8988T (cell line): ENCODE measurements at regions not wholly inside any gene's neighbourhood (a gene's known extent, or its start where the extent isn't known, plus 50 kb on each side); places are given as distances from the start of the nearest gene placed in this dataset.
"Not testable (repeated sequence)": the region's sequence is repeated elsewhere in the genome, so short reads cannot be mapped to it uniquely, and the experiment has no call there.

Experiments used
- DNase-seq: peaks from one replicate; pipeline ENCODE4 v3.0.0; 2011

GRCh38 chr11:97729546-97730272 lies 1291.0 kb upstream of the CNTN5 start:
- no peak for DNase-seq

GRCh38 chr11:97732011-97732632 lies 1288.6 kb upstream of the CNTN5 start:
- no peak for DNase-seq

DNA sequence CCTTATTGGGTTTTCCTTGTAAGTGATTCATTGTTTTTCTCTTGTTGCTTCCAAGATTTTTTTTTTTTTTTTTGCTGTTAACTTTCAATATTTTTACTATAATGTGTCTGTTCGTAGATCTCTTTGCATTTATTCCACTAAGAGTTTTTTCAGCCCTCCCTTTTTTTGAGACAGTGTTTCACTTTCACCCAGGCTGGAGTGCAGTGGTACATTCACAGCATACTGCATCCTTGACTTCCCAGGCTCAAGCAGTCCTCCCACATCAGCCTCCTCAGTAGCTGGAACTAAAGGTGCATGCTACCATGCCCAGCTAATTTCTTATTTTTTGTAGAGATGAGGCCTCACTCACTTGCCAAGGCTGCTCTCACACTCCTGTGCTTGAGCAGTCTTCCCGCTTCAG lies 1282.0 kb upstream of the CNTN5 start:
- no peak for DNase-seq

DNA sequence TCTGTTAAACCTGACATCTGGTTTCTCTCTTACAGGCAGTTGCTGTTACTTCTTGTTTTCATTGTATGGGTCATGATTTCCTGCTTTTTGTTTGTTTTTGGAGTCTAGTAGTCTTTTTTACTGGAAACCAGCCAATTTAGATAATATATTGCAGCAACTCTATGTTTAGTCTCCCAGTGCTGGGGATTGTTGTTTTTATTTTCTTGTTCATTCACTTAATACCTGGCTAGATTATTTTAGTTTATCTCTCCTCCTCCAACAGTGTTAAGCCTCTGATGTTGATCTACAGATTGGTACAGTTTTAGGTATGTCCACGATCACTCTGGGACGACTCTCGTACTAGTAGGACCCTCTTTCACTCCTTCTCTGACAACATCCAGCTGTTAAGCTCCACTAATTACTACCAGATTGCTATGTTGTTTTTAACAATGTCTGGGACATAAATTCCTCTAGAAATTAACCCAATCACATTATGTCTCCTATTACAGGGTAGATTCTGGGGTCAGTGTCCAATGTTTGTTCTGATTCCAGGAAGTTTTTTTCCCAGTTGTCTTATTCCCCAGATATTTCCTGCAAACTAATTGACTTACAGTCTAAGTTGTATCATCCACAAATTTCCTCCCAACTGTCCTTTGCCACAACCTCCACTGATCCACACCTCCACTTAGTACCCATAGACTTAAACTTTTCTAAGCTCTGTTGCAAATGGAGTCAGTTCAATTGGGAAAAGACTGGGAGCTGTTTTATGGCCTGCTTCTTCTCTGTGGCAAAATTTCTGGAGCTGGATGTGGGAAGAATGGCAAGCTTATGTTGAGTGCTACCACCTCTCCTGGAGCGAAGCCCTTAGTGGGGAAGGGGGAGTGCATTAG lies 1280.6 kb upstream of the CNTN5 start:
- DNase-seq: no peak

GRCh38 chr11:97740801-97741151 lies 1280.0 kb upstream of the CNTN5 start:
- no peak for DNase-seq

DNA sequence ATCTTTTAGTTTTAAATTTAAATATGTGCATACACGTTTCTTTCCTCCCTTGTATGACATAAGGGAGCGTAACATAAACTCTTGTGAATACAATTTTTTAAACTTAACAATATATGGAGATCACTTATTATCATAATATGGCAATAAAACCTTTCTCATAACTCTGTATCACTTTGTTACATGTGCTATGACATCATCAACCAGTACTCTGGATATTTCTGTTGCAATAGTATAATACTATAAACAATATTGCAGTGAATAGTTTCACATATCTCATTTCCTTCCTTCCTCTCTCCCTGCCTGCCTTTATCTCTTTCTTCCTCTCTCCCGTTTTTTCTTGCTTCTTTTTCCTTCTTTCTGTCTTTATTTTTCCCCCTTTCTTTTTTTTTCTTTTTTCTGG lies 1278.0 kb upstream of the CNTN5 start:
- no peak for DNase-seq

GRCh38 chr11:97743205-97743742 lies 1277.5 kb upstream of the CNTN5 start:
- DNase-seq: no peak

DNA sequence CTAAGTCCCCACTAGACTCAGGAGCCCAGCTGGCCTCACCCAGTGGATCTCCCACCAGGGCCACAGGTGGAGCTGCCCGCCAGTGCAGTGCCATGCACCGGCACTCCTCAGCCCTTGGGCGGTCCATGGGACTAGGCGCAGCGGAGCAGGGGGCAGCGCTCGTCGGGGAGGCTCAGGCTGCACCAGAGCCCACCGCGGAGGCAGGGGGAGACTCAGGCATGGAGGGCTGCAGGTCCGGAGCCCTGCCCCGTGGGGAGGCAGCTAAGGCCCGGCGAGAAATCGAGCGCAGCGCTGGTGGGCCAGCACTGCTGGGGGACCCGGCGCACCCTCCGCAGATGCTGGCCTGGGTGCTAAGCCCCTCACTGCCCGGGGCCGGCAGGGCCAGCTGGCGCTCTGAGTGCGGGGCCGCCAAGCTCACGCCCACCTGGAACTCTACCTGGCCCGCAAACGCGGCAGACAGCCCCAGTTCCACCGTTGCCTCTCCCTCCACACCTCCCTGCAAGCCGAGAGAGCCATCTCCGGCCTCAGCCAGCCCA lies 1275.2 kb upstream of the CNTN5 start:
- DNase-seq: no peak

GRCh38 chr11:97746818-97747217 lies 1273.9 kb upstream of the CNTN5 start:
- no peak for DNase-seq

GRCh38 chr11:97751405-97751804 lies 1269.3 kb upstream of the CNTN5 start:
- DNase-seq: no peak

DNA sequence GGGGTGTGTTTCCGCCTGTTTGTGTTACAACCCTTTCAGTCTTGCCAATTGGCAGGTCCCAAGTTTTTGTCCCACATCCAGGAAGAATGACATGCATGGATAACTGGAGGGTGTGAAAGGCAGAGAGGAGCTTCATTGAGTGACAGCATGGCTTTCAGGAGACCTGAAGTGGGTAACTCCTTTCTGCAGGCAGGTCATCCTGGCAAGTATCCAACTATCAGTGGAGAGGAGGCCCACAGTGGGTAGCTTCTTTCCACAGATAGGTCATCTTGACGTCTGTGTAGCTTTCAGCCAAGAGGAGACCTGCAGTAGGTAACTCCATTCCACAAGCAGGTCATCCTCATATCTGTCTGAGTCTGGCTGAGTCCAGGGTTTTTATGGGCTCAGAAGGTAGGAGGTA lies 1268.8 kb upstream of the CNTN5 start:
- no peak for DNase-seq

- no peak for DNase-seq
Measured at GRCh38 chr11:97754976-97755375, 1265.8 kb upstream of the CNTN5 start.

GRCh38 chr11:97756571-97757335 lies 1264.0 kb upstream of the CNTN5 start:
- DNase-seq: no peak

- no peak for DNase-seq
Measured at GRCh38 chr11:97761175-97761574, 1259.6 kb upstream of the CNTN5 start.

DNA sequence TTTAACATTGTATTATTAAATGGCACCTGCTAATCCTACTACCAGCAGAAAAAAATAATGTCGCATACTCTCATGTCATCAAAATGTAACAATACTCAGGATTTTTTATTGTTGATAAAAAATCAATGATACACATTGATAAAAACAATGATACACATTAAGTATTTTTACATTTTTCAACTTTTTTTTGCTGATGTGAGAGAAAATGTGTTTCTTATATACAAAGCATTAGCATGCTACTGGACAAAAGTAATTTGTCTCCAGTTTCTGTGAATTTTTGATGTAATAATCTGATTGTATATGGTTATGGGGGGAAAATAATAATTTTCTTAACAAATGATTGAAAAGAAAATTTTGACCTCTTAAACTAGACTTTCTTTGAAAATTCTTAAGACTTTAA lies 1256.6 kb upstream of the CNTN5 start:
- no peak for DNase-seq

GRCh38 chr11:97764605-97765004 lies 1256.1 kb upstream of the CNTN5 start:
- no peak for DNase-seq

DNA sequence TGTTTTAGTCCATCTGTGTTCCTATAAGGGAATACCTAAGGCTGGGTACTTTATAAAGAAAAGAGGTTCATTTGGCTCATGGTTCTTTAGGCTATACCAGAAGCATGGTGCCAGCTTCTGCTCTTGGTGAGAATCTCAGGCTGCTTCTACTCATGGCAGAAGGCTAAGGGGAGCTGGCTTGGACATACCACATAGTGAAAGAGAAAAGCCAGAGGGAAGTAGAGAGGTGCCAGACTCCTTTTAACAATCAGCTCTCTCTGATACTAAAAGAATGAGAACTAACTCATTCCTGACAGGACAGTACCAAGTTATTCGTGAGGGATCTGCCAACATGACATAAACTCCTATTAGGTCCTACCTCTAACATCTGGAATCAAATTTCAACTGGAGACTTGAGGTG lies 1250.2 kb upstream of the CNTN5 start:
- DNase-seq: no peak

DNA sequence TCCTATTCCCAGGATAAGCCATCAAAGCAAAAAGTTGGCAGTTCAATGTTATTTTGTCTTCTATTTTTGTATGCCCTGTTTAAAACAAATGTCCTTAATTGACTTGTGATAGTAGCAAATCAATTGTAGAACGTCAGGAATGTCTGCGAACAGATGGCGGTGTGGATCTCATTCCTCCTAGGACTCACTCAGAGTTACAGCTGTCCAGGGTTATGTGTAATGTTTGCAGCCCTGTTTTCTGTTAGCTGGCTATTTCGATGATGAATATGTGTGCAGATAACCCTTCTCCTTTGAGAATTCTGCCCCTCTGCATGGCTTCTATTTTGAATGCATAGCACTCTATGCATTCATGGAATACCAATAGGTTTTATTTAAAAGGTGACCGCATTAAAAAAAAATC lies 1248.0 kb upstream of the CNTN5 start:
- no peak for DNase-seq

DNA sequence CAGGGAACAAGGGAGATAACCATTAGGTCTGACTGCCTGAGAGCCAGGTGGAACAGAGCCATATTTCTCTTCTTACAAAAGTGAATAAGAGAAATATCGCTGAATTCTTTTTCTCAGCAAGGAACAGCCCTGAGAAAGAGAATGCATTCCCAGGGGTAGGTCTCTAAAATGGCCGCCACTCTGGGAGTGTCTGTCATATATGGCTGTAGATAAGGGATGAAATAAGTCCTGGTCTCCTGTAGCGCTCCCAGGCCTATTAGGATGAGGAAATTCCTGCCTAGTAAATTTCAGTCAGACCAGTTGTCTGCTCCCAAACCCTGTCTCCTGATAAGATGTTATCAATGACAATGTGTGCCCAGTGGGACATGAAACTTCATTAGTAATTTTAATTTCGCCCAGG lies 1236.4 kb upstream of the CNTN5 start:
- DNase-seq: not testable (repeated sequence)

DNA sequence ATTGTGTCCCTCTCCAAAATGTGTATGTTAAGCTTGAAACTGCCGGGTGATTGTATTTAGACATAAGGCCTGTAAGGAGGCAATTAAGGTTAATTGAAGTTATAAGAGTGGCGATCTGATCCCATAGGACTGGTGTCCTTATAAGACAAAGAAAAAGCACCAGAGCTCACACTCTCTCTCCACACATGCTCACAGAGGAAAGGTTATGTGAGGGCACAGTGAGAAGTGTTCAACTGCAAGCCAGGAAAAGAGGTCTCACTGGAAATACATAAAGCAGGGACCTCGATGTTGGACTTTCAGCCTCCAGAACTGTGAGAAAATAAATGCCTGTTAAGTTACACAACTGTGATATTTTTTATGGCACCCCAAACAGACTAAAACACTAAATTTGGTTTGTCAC lies 1233.8 kb upstream of the CNTN5 start:
- DNase-seq: no peak

DNA sequence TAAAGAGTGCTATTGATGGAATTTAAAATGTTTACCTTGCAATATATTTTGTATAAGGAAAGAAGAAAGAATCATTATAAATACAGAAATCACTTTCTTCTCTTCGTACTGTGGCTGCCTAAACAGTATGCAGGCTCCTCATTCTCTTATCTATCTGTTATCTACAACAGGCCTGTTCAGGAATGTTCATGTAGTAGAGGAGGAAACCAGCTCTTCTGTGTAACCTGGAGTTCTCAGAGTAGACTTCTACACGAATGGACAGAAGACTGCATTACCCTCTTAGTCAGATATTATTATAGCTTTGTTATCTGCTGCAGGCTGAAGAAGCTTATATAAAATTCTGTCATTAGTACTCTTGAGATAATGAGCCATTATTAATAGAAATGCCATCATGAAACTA lies 1225.9 kb upstream of the CNTN5 start:
- DNase-seq: no peak

DNA sequence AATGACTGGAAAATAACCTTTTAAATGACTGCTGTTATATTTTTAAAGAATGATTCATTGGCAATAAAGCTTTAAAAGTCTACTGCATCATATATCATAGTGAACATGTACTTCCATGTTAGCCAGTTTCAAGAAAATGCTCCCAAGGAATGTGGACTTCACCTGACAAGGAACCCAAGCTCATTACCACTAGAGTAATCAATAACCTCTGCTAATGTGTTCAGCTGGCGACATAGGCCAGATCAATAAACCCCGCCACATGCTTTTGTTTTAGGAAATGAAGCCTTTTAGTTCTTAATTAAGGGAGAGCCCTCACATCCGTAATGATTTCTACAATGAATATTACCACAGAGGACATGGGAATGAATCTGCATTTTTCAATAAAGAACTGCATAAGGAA lies 1219.9 kb upstream of the CNTN5 start:
- DNase-seq: no peak
